IMR-90 (cell line): ENCODE measurements at regions not wholly inside any gene's neighbourhood (a gene's known extent, or its start where the extent isn't known, plus 50 kb on each side); places are given as distances from the start of the nearest gene placed in this dataset.

Source experiments
- POLR2A ChIP-seq: IDR thresholded peaks from 2 replicates; pipeline ENCODE4 v1.6.1; 2012; ENCODE audit warnings: mild to moderate bottlenecking, low read depth, low read length
- RAD21 ChIP-seq: IDR thresholded peaks from 2 replicates; pipeline ENCODE4 v1.6.1; 2012; ENCODE audit warnings: low read length, improper control_type of control experiment
- TF ChIP-seq, protein P1 (sequence below): conservative IDR thresholded peaks from 2 replicates; pipeline ENCODE4 v1.5.1; 2012; ENCODE audit warnings: mild to moderate bottlenecking, low read depth, low read length, improper control_type of control experiment

DNA sequence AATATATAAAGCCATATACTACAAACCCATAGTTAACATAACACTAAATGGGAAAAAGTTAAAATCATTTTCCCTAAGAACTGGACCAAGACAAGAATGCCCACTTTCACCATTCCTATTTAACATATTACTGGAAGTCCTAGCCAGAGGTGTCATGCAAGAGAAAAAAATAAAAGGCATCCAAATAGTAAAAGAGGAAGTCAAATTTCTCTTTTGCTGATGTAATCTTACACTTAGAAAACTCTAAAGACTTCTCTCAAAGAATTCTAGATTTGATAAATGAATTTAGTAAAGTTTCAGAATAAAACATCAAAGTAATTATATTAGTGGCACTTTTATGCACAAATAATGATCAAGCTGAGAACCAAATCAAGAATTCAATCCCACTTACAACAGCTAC lies 678.9 kb upstream of the SLITRK5 start:
- TF ChIP-seq, protein P1, sequence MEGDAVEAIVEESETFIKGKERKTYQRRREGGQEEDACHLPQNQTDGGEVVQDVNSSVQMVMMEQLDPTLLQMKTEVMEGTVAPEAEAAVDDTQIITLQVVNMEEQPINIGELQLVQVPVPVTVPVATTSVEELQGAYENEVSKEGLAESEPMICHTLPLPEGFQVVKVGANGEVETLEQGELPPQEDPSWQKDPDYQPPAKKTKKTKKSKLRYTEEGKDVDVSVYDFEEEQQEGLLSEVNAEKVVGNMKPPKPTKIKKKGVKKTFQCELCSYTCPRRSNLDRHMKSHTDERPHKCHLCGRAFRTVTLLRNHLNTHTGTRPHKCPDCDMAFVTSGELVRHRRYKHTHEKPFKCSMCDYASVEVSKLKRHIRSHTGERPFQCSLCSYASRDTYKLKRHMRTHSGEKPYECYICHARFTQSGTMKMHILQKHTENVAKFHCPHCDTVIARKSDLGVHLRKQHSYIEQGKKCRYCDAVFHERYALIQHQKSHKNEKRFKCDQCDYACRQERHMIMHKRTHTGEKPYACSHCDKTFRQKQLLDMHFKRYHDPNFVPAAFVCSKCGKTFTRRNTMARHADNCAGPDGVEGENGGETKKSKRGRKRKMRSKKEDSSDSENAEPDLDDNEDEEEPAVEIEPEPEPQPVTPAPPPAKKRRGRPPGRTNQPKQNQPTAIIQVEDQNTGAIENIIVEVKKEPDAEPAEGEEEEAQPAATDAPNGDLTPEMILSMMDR = no peak
- TF ChIP-seq RAD21 = no peak
- TF ChIP-seq POLR2A = no peak
